Thyroid gland (tissue), 4 donors: ENCODE measurements at regions not wholly inside any gene's neighbourhood (a gene's known extent, or its start where the extent isn't known, plus 50 kb on each side); places are given as distances from the start of the nearest gene placed in this dataset.

Experiments used
- DNase-seq, 2 donors: peaks; one replicate each; pipeline ENCODE4 v3.0.0-alpha.2; 2019
- H3K27ac ChIP-seq, 3 donors: fragments of 200-600 bp; sonication (generic); 1 replicate in 2 of 3; 2 replicates in 1 of 3; pipeline ENCODE4 v1.5.1; 2016 to 2019; ENCODE audit warnings: mild to moderate bottlenecking in 1 of 3, moderate library complexity in 1 of 3
- H3K27me3 ChIP-seq: fragments of 200-600 bp; sonication (generic); one replicate; pipeline ENCODE4 v1.5.1; 2019
- H3K36me3 ChIP-seq, 2 donors: fragments of 200-600 bp; sonication (generic); one replicate each; pipeline ENCODE4 v1.5.1; 2016 to 2019
- H3K4me1 ChIP-seq, 2 donors: fragments of 200-600 bp; sonication (generic); one replicate each; pipeline ENCODE4 v1.5.1; 2017 to 2019
- H3K4me3 ChIP-seq, 3 donors: fragments of 200-600 bp; sonication (generic); replicated peaks in 1 of 3; 1 replicate in 2 of 3; 2 replicates in 1 of 3; pipeline ENCODE4 v1.5.1; 2016; ENCODE audit warnings: mild to moderate bottlenecking in 1 of 3
- H3K9me3 ChIP-seq: fragments of 200-600 bp; sonication (generic); one replicate; pipeline ENCODE4 v1.5.1; 2017
- CTCF ChIP-seq, 6 experiments: fragments of 200-600 bp in 3 of 6; fragments of 450-650 bp in 3 of 6; sonication (generic) in 3 of 6; IDR thresholded peaks; one replicate each; pipeline ENCODE4 v1.5.1; 2016 to 2019; ENCODE audit warnings: antibody characterized with exemption in 6 of 6, mild to moderate bottlenecking in 2 of 6, inconsistent platforms in 1 of 6, moderate library complexity in 1 of 6
- POLR2A ChIP-seq, 2 donors: fragments of 450-650 bp; IDR thresholded peaks; one replicate each; pipeline ENCODE4 v1.6.1; 2017; ENCODE audit warnings: antibody characterized with exemption in 2 of 2, mild to moderate bottlenecking in 2 of 2, moderate library complexity in 1 of 2
- WGBS, 2 donors: methylation state at CpG; one replicate each; pipeline ENCODE4 v1.1.5; 2017; 5-methylcytosine and 5-hydroxymethylcytosine counted together
- intact Hi-C: fragments of 100-400 bp; cut with DNase I; formaldehyde crosslinking; loops from one replicate; pipeline ENCODE4 v1.15.1; 2023

GRCh38 chr6:138662471-138662870 is 111.1 kb upstream of the CCDC28A start:
- no peak overlapping the region for H3K27ac ChIP-seq
- H3K4me1 ChIP-seq = no peaks in the 10 kb centered on the region
- H3K4me3 ChIP-seq = no peak overlapping the region
- TF ChIP-seq POLR2A (IDR thresholded peaks at IDR 0.05) (no peak), CTCF (IDR thresholded peaks at IDR 0.05) (no peak)
- no peaks in the 10 kb centered on the region for H3K36me3 ChIP-seq
- H3K9me3 ChIP-seq = no peaks in the 10 kb centered on the region
- intact Hi-C loops = no loop called here
- no peaks in the 10 kb centered on the region for H3K27me3 ChIP-seq
- 64 to 74% methylated on average over 2 of the region's 2 CpGs for WGBS, 2 donors
- no peak for DNase-seq

- no peak overlapping the region for H3K4me3 ChIP-seq
- H3K27ac ChIP-seq = no peak overlapping the region
- no peak for DNase-seq
- H3K36me3 ChIP-seq = no peaks in the 10 kb centered on the region
- H3K27me3 ChIP-seq = no peaks in the 10 kb centered on the region
- intact Hi-C loops = no loop called here
- TF ChIP-seq CTCF (IDR thresholded peaks at IDR 0.05) = no peak
- 95% methylated on average over 2 of the region's 2 CpGs for WGBS, 2 donors
- H3K4me1 ChIP-seq = no peaks in the 10 kb centered on the region
- no peaks in the 10 kb centered on the region for H3K9me3 ChIP-seq
Measured at GRCh38 chr6:138663892-138664291, 109.7 kb upstream of the CCDC28A start.

DNA sequence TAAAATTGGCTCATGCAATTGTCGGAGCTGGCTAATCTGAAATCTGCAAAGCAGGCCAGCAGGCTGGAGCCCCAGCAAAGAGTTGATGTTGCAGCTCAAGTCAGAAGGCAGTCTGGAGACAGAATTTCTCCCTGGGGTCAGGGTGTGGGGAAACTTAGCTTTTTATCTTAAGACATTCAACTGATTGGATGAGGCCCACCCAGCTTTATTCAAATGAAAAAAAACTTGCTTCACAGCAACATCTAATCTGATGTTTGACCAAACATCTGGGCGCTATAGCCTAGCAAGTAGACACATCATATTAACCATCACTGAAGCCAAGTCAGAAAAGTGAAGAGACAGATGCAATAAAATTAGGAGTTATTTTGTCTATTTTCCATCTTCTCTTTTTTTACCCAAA is 108.8 kb upstream of the CCDC28A start:
- TF ChIP-seq CTCF (IDR thresholded peaks at IDR 0.05) (no peak), POLR2A (IDR thresholded peaks at IDR 0.05) (no peak)
- Histone ChIP-seq H3K4me3 (no peak overlapping the region), H3K36me3 (no peaks in the 10 kb centered on the region), H3K9me3 (no peaks in the 10 kb centered on the region), H3K4me1 (no peaks in the 10 kb centered on the region), H3K27me3 (no peaks in the 10 kb centered on the region), H3K27ac (no peak overlapping the region)
- WGBS, 2 donors = 83 to 86% methylated on average over 2 of the region's 2 CpGs
- intact Hi-C loops = no loop called here
- no peak for DNase-seq

GRCh38 chr6:138666636-138667035 is 106.9 kb upstream of the CCDC28A start:
- TF ChIP-seq POLR2A (IDR thresholded peaks at IDR 0.05) = no peak
- TF ChIP-seq CTCF (IDR thresholded peaks at IDR 0.05) = no peak
- Histone ChIP-seq H3K27ac (no peak overlapping the region), H3K4me1 (no peaks in the 10 kb centered on the region), H3K4me3 (no peak overlapping the region), H3K36me3 (no peaks in the 10 kb centered on the region), H3K9me3 (no peaks in the 10 kb centered on the region), H3K27me3 (no peaks in the 10 kb centered on the region)
- no peak for DNase-seq
- WGBS, 2 donors = 89% methylated on average over 6 of the region's 6 CpGs
- intact Hi-C loops = no loop called here

GRCh38 chr6:138667408-138667807 is 106.2 kb upstream of the CCDC28A start:
- no peaks in the 10 kb centered on the region for H3K4me1 ChIP-seq
- no peak for DNase-seq
- H3K9me3 ChIP-seq = no peaks in the 10 kb centered on the region
- TF ChIP-seq CTCF (IDR thresholded peaks at IDR 0.05) (no peak), POLR2A (IDR thresholded peaks at IDR 0.05) (no peak)
- no peaks in the 10 kb centered on the region for H3K27me3 ChIP-seq
- no peak overlapping the region for H3K4me3 ChIP-seq
- 93 to 94% methylated on average over 1 of the region's 1 CpG for WGBS, 2 donors
- intact Hi-C loops = no loop called here
- H3K36me3 ChIP-seq = no peaks in the 10 kb centered on the region
- no peak overlapping the region for H3K27ac ChIP-seq
